GM23338 (cell line): ENCODE measurements at regions not wholly inside any gene's neighbourhood (a gene's known extent, or its start where the extent isn't known, plus 50 kb on each side); places are given as distances from the start of the nearest gene placed in this dataset.
A peak's percentile ranks its signal among the peaks of the same experiment; 100 is the strongest.

Experiments
- ATAC-seq: fragments of 200-7000 bp; cut with Tn5 transposase; 3 replicates; pipeline ENCODE4 v1.9.1; 2020
- DNase-seq: peaks from one replicate; pipeline ENCODE4 v3.0.0-alpha.2; 2015; ENCODE audit warnings: low spot score
- H2AFZ ChIP-seq: fragments of 200-600 bp; sonication (generic); 2 replicates; pipeline ENCODE4 v1.8.0; 2016; ENCODE audit warnings: antibody characterized with exemption, mild to moderate bottlenecking, moderate library complexity
- H3F3A ChIP-seq: fragments of 200-600 bp; sonication (generic); replicated peaks from 2 replicates; pipeline ENCODE4 v1.8.0; 2017; ENCODE audit warnings: antibody characterized with exemption, mixed run types, low read depth
- H3K27ac ChIP-seq: fragments of 200-600 bp; sonication (generic); 2 replicates; pipeline ENCODE4 v1.6.1; 2016; ENCODE audit warnings: low read depth
- H3K27me3 ChIP-seq: fragments of 200-600 bp; sonication (generic); 2 replicates; pipeline ENCODE4 v1.8.0; 2016; ENCODE audit warnings: mild to moderate bottlenecking, mixed run types, moderate library complexity; ENCODE audit not compliant: insufficient read depth
- H3K36me3 ChIP-seq: fragments of 200-600 bp; sonication (generic); 2 replicates; pipeline ENCODE4 v1.8.0; 2016; ENCODE audit warnings: mild to moderate bottlenecking; ENCODE audit not compliant: insufficient read depth
- H3K4me1 ChIP-seq: fragments of 200-600 bp; sonication (generic); 2 replicates; pipeline ENCODE4 v1.8.0; 2016; ENCODE audit warnings: mild to moderate bottlenecking, moderate library complexity; ENCODE audit not compliant: insufficient read depth
- H3K4me2 ChIP-seq: fragments of 200-600 bp; sonication (generic); 2 replicates; pipeline ENCODE4 v1.7.1; 2017; ENCODE audit warnings: mixed run types
- H3K4me3 ChIP-seq: fragments of 200-600 bp; sonication (generic); 2 replicates; pipeline ENCODE4 v1.6.1; 2016; ENCODE audit warnings: mixed run types
- H3K79me2 ChIP-seq: fragments of 200-600 bp; sonication (generic); replicated peaks from 2 replicates; pipeline ENCODE4 v1.8.0; 2017; ENCODE audit warnings: mild to moderate bottlenecking; ENCODE audit not compliant: insufficient read depth
- H3K9me2 ChIP-seq: fragments of 200-600 bp; sonication (generic); 2 replicates; pipeline ENCODE4 v1.8.0; 2017; ENCODE audit not compliant: insufficient read depth
- H4K20me1 ChIP-seq: fragments of 200-600 bp; sonication (generic); replicated peaks from 2 replicates; pipeline ENCODE4 v1.8.0; 2017; ENCODE audit warnings: mild to moderate bottlenecking; ENCODE audit not compliant: insufficient read depth
- H3K27ac Mint-ChIP-seq: 2 replicates; pipeline ENCODE4 v1.8.0; 2020; ENCODE audit warnings: inconsistent platforms, mild to moderate bottlenecking, moderate library complexity, mixed read lengths
- H3K27me3 Mint-ChIP-seq: 3 replicates; pipeline ENCODE4 v1.8.0; 2022; ENCODE audit warnings: low read depth, mild to moderate bottlenecking, moderate library complexity, mixed read lengths, inconsistent platforms; ENCODE audit not compliant: insufficient read depth, poor library complexity
- H3K36me3 Mint-ChIP-seq: 3 replicates; pipeline ENCODE4 v1.8.0; 2021; ENCODE audit warnings: low read depth, mild to moderate bottlenecking, inconsistent platforms, moderate library complexity, mixed read lengths
- H3K4me1 Mint-ChIP-seq: 3 replicates; pipeline ENCODE4 v1.8.0; 2020; ENCODE audit warnings: mild to moderate bottlenecking, inconsistent platforms, mixed read lengths
- H3K4me3 Mint-ChIP-seq: 3 replicates; pipeline ENCODE4 v1.8.0; 2021; ENCODE audit warnings: moderate library complexity, mild to moderate bottlenecking, inconsistent platforms, mixed read lengths
- H3K9me3 Mint-ChIP-seq: 3 replicates; pipeline ENCODE4 v1.8.0; 2020; ENCODE audit warnings: moderate library complexity, mild to moderate bottlenecking, inconsistent platforms, mixed read lengths
- CTCF ChIP-seq, 2 experiments: fragments of 200-600 bp in 1 of 2; sonication (generic) in 1 of 2; conservative IDR thresholded peaks; 2 replicates each; pipeline versions ENCODE4 v1.5.1 to v1.6.1; 2016 to 2017; ENCODE audit warnings: antibody characterized with exemption in 2 of 2, low read depth in 2 of 2, mild to moderate bottlenecking in 2 of 2, moderate library complexity in 1 of 2
- ZNF462 ChIP-seq: fragments of 250-450 bp; sonication (Bioruptor Pico); IDR thresholded peaks from 2 replicates; pipeline ENCODE4 v1.5.0; 2020; ENCODE audit warnings: mild to moderate bottlenecking, moderate library complexity

GRCh38 chr6:40947876-40948526 lies 91.0 kb downstream of the UNC5CL start:
- peaks cover 46% of the 10 kb centered on the region for H3K4me1 ChIP-seq
- no peaks in the 10 kb centered on the region for H3K9me2 ChIP-seq
- H3F3A ChIP-seq, result peaks cover 9% of the 10 kb centered on the region
- peak overlapping the region; percentile 87 for H3K27ac ChIP-seq
- no peak for TF ChIP-seq CTCF (conservative IDR thresholded peaks at IDR 0.05; ENCODE audit: low read depth in 2 of 2)
- peak; percentile 84 for TF ChIP-seq ZNF462 (CRISPR knock-in tag)
- no peaks in the 10 kb centered on the region for H3K27me3 Mint-ChIP-seq
- peak; percentile 83 for ATAC-seq
- no peaks in the 10 kb centered on the region for H3K27me3 ChIP-seq
- peak overlapping the region; percentile 92 for H3K27ac Mint-ChIP-seq
- H3K36me3 ChIP-seq, result no peaks in the 10 kb centered on the region
- no peaks in the 10 kb centered on the region for H3K36me3 Mint-ChIP-seq
- DNase-seq, result peak; percentile 56
- no peak overlapping the region for H3K4me3 Mint-ChIP-seq
- peak overlapping the region; percentile 16 for H3K4me2 ChIP-seq
- H3K4me3 ChIP-seq, result peak overlapping the region; percentile 4; the same call in 1 of the 2 replicates
- H3K9me3 Mint-ChIP-seq, result no peaks in the 10 kb centered on the region; the same call in 2 of the 3 replicates
- peaks cover 54% of the 10 kb centered on the region for H3K4me1 Mint-ChIP-seq
- H2AFZ ChIP-seq, result peak overlapping the region; percentile 0; the same call in 1 of the 2 replicates
- no peaks in the 10 kb centered on the region for H3K79me2 ChIP-seq
- no peaks in the 10 kb centered on the region for H4K20me1 ChIP-seq
